Type B pancreatic cell (in vitro differentiated cells): ENCODE measurements at regions not wholly inside any gene's neighbourhood (a gene's known extent, or its start where the extent isn't known, plus 50 kb on each side); places are given as distances from the start of the nearest gene placed in this dataset.

Source experiments
- DNase-seq: peaks from one replicate; pipeline ENCODE4 v3.0.0; 2021; ENCODE audit warnings: mixed read lengths; ENCODE audit not compliant: unreplicated experiment; ENCODE audit errors: extremely low spot score
- H3K27ac Mint-ChIP-seq: 2 replicates; pipeline ENCODE4 v1.8.0; 2021; ENCODE audit warnings: mild to moderate bottlenecking, mixed read lengths
- H3K27me3 Mint-ChIP-seq: 2 replicates; pipeline ENCODE4 v1.8.0; 2021; ENCODE audit warnings: mixed read lengths
- H3K36me3 Mint-ChIP-seq: 2 replicates; pipeline ENCODE4 v1.8.0; 2021; ENCODE audit warnings: mixed read lengths
- H3K4me1 Mint-ChIP-seq: one replicate; pipeline ENCODE4 v1.8.0; 2021; ENCODE audit warnings: mixed read lengths; ENCODE audit not compliant: unreplicated experiment
- H3K4me3 Mint-ChIP-seq: 2 replicates; pipeline ENCODE4 v1.8.0; 2021; ENCODE audit warnings: mild to moderate bottlenecking, mixed read lengths
- H3K9me3 Mint-ChIP-seq: 2 replicates; pipeline ENCODE4 v1.8.0; 2021; ENCODE audit warnings: mixed read lengths
- TF ChIP-seq, protein P1 (sequence below): fragments of 200-600 bp; sonication (generic); conservative IDR thresholded peaks from 2 replicates; pipeline ENCODE4 v1.5.0; 2021; ENCODE audit warnings: antibody characterized with exemption, mild to moderate bottlenecking

DNA sequence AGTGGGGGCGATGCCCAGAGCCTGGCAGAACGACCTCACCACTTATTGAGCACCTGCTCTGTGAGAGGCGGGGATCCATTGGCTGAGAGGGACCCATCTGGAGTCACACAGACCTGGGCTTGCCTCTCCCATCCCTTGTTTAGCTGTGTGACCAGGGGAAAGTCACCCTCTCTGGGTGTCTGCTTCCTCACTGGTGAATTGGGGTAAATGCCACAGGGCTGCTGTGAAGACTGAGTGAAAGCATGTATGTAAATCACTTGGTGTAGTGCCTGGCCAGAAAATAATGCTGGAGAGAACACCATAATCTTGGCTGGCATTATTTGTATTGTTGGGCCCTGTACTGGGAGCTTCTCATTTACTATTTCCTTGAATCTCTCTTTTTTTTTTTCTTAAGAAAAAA, 83.4 kb upstream of the PRL start:
- TF ChIP-seq, protein P1, sequence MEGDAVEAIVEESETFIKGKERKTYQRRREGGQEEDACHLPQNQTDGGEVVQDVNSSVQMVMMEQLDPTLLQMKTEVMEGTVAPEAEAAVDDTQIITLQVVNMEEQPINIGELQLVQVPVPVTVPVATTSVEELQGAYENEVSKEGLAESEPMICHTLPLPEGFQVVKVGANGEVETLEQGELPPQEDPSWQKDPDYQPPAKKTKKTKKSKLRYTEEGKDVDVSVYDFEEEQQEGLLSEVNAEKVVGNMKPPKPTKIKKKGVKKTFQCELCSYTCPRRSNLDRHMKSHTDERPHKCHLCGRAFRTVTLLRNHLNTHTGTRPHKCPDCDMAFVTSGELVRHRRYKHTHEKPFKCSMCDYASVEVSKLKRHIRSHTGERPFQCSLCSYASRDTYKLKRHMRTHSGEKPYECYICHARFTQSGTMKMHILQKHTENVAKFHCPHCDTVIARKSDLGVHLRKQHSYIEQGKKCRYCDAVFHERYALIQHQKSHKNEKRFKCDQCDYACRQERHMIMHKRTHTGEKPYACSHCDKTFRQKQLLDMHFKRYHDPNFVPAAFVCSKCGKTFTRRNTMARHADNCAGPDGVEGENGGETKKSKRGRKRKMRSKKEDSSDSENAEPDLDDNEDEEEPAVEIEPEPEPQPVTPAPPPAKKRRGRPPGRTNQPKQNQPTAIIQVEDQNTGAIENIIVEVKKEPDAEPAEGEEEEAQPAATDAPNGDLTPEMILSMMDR = no peak
- DNase-seq = no peak
- peaks cover 6% of the 10 kb centered on the region for H3K9me3 Mint-ChIP-seq
- no peaks in the 10 kb centered on the region for H3K4me1 Mint-ChIP-seq
- no peaks in the 10 kb centered on the region for H3K36me3 Mint-ChIP-seq
- H3K4me3 Mint-ChIP-seq = no peak overlapping the region
- no peak overlapping the region for H3K27ac Mint-ChIP-seq
- no peaks in the 10 kb centered on the region for H3K27me3 Mint-ChIP-seq

DNA sequence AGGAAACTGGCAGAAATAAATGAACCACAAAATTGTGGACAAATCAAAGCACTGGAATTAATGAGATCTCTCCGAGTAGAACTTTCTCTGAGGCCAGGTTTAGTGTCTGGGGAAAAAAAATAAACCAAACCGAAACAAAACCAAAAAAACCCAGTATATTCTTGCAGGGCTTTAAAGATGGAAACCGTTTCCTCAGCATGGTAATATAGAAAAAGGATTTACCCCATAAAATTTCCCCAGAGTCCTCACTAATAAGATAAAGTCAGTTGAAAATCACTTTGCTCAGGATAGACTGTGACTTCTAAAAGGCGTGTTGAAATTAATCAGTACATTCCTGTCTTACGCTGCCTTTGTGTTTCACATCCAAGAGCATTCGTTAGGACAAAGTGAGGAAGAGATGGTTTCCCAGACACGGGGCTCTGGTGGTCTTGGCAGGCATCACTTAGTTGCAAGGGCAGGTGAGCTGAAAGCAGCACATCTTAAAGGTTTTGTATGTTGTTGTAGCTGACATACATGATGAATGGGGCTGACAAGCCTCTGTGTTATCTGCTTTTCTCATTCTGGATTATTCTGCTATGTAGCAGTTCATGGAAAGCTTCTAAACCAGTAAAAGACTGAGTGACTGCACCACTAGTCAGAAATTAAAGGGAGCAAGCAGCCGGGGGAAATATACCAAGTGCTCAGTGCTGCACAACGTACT, 85.2 kb upstream of the PRL start:
- Mint-ChIP-seq H3K4me1 (no peaks in the 10 kb centered on the region), H3K27ac (no peak overlapping the region), H3K27me3 (no peaks in the 10 kb centered on the region), H3K36me3 (no peaks in the 10 kb centered on the region), H3K4me3 (no peak overlapping the region), H3K9me3 (peaks cover 10% of the 10 kb centered on the region)
- DNase-seq = no peak
- TF ChIP-seq, protein P1 = no peak

DNA sequence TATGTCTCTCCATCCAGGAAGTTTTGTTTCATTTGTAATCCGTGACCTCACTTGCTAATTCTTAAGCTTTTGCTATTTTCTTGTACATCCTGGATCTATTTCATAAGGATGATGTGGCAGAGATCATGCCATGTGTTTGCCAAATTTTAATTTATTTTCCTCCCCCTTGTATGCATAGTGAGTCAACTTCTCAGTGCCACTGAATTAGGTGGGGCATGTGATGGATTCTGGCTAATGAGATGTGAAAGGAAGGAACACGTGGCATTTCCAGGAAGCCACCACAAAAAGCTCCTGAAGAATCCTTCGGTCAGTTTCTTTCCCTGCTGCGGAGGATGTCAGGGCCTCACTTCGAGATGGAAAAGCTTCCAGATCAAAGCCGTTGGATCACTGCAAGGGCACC, 86.2 kb upstream of the PRL start:
- H3K36me3 Mint-ChIP-seq = no peaks in the 10 kb centered on the region
- peaks cover 8% of the 10 kb centered on the region for H3K9me3 Mint-ChIP-seq
- H3K4me3 Mint-ChIP-seq = no peak overlapping the region
- H3K27ac Mint-ChIP-seq = no peak overlapping the region
- H3K27me3 Mint-ChIP-seq = no peaks in the 10 kb centered on the region
- no peak for DNase-seq
- no peaks in the 10 kb centered on the region for H3K4me1 Mint-ChIP-seq
- TF ChIP-seq, protein P1 = no peak

DNA sequence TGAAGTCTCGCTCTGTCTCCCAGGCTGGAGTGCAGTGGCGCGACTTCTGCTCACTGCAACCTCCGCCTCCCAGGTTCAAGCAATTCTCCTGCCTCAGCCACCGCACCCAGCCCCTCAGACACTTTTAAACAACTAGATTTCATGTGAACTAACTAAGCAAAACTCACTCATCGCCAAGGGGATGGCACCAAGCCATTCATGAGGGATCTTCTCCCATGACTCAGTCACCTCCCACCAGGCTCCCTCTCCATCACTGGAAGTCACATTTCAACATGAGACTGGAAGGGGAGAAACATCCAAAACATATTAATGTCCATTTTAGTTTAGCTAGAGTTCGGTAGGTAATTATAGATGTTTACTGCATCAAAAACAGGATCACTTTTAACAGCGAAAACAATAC, 95.9 kb upstream of the PRL start:
- no peaks in the 10 kb centered on the region for H3K27me3 Mint-ChIP-seq
- no peaks in the 10 kb centered on the region for H3K4me1 Mint-ChIP-seq
- H3K36me3 Mint-ChIP-seq = peaks cover 7% of the 10 kb centered on the region
- DNase-seq = no peak
- peaks cover 8% of the 10 kb centered on the region for H3K9me3 Mint-ChIP-seq
- no peak overlapping the region for H3K4me3 Mint-ChIP-seq
- H3K27ac Mint-ChIP-seq = no peak overlapping the region
- TF ChIP-seq, protein P1 = no peak

DNA sequence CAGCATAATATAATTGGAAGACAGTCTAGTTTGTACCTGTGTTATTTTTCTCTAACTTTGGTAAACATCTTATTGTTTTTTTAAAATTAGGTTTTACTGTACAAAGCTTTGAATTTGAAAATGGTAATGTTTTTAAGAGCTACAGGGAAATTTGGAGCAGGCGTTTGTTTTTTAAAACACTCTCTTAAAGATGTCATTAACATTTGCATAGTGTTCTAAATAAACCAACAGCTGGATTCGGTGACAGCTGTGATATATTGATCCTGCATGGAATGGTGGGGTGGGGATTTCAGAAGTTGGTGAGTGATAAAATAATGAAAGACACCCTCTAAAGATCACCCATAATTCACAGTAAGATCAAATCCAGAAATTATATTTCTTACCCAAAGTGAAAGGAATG, 97.9 kb upstream of the PRL start:
- no peaks in the 10 kb centered on the region for H3K9me3 Mint-ChIP-seq
- no peak overlapping the region for H3K4me3 Mint-ChIP-seq
- no peaks in the 10 kb centered on the region for H3K27me3 Mint-ChIP-seq
- no peaks in the 10 kb centered on the region for H3K36me3 Mint-ChIP-seq
- no peaks in the 10 kb centered on the region for H3K4me1 Mint-ChIP-seq
- DNase-seq = no peak
- no peak overlapping the region for H3K27ac Mint-ChIP-seq
- TF ChIP-seq, protein P1 = no peak

DNA sequence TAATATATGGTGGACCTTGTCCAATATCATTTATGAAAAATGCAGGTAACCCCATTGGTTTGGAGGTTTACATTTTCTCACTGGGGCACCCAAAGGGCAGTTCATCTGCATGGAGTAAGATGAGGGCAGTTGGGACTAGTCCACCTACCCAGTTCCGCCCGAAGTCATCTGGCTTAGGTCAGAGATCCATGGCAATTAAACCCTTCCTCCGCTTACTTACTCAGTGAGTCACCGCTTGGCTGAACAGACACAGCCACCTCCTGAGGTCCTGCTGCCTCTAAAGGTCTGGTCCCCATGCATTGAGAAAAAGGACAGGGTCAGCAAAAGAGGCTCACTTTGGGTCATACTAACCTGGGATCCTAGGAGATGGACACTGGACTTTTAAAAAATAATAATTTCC, 102.9 kb upstream of the PRL start:
- Mint-ChIP-seq H3K4me1 (peaks cover 5% of the 10 kb centered on the region), H3K9me3 (peaks cover 6% of the 10 kb centered on the region), H3K27me3 (no peaks in the 10 kb centered on the region), H3K36me3 (no peaks in the 10 kb centered on the region), H3K4me3 (no peak overlapping the region), H3K27ac (no peak overlapping the region)
- TF ChIP-seq, protein P1 = no peak
- DNase-seq = no peak
